ENCODE measurements at regions not wholly inside any gene's neighbourhood (a gene's known extent, or its start where the extent isn't known, plus 50 kb on each side); places are given as distances from the start of the nearest gene placed in this dataset.

DNA sequence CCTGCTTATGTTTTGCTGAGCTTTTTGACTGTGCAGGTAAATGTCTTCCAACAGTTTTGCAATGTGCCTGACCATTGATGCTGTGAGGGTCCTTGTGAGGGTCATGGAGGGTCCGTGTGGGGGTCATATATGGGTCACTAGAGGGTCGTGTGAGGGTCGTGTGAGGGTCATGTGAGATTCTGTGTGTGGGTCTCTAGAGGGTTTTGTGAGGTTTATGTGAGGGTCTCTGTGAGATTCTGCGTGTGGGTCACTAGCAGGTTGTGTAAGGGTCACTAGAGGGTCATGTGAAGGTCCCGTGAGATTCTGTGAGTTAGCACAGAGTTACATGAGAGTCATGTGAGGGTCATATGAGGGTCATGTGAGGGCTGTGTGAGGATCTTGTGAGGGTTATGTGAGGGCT is 263.9 kb upstream of the B3GAT1 start:
- TF ChIP-seq, protein P1, sequence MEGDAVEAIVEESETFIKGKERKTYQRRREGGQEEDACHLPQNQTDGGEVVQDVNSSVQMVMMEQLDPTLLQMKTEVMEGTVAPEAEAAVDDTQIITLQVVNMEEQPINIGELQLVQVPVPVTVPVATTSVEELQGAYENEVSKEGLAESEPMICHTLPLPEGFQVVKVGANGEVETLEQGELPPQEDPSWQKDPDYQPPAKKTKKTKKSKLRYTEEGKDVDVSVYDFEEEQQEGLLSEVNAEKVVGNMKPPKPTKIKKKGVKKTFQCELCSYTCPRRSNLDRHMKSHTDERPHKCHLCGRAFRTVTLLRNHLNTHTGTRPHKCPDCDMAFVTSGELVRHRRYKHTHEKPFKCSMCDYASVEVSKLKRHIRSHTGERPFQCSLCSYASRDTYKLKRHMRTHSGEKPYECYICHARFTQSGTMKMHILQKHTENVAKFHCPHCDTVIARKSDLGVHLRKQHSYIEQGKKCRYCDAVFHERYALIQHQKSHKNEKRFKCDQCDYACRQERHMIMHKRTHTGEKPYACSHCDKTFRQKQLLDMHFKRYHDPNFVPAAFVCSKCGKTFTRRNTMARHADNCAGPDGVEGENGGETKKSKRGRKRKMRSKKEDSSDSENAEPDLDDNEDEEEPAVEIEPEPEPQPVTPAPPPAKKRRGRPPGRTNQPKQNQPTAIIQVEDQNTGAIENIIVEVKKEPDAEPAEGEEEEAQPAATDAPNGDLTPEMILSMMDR (conservative IDR thresholded peaks at IDR 0.05; ENCODE audit: low read length): no peak
- TF ChIP-seq EZH2phosphoT487 (IDR thresholded peaks at IDR 0.05; ENCODE audit: borderline replicate concordance): no peak
- H4K20me1 ChIP-seq (ENCODE audit: insufficient read depth, low read length, poor library complexity, severe bottlenecking): no peaks in the 10 kb centered on the region
- peaks cover 15% of the 10 kb centered on the region; the same call in 1 of the 2 replicates for H3K9me3 ChIP-seq (ENCODE audit: insufficient read depth, low read depth, low read length)

GRCh38 chr11:134674974-134675373 is 262.9 kb upstream of the B3GAT1 start:
- H3K79me2 ChIP-seq (ENCODE audit: insufficient read depth, low read length): no peaks in the 10 kb centered on the region
- no peak overlapping the region for H3K4me3 ChIP-seq (ENCODE audit: low read length, poor library complexity, severe bottlenecking)
- H4K20me1 ChIP-seq (ENCODE audit: insufficient read depth, low read length, poor library complexity, severe bottlenecking): no peaks in the 10 kb centered on the region
- H3F3A ChIP-seq (ENCODE audit: low read depth): no peaks in the 10 kb centered on the region
- no peak overlapping the region for H2AFZ ChIP-seq (ENCODE audit: low read length)
- H3K9ac ChIP-seq (ENCODE audit: low read depth, low read length, poor library complexity, severe bottlenecking): no peak overlapping the region
- H3K9me3 ChIP-seq (ENCODE audit: insufficient read depth, low read depth, low read length): peaks cover 10% of the 10 kb centered on the region; the same call in 1 of the 2 replicates
- H3K36me3 ChIP-seq (ENCODE audit: insufficient read depth, low read length): no peaks in the 10 kb centered on the region
- no peaks in the 10 kb centered on the region for H3K4me1 ChIP-seq (ENCODE audit: insufficient read depth, low read length, poor library complexity, severe bottlenecking)
- no peak overlapping the region for H3K4me2 ChIP-seq (ENCODE audit: low read depth, low read length, poor library complexity, severe bottlenecking)
- H3K9me2 ChIP-seq (replicated peaks; ENCODE audit: low read depth, low read length): no peaks in the 10 kb centered on the region
- TF ChIP-seq, protein P1 (conservative IDR thresholded peaks at IDR 0.05; ENCODE audit: low read length): no peak
- no peak for TF ChIP-seq EZH2phosphoT487 (IDR thresholded peaks at IDR 0.05; ENCODE audit: borderline replicate concordance)
- no peaks in the 10 kb centered on the region for H3K27me3 ChIP-seq (ENCODE audit: insufficient read depth, low read length, poor library complexity, severe bottlenecking)

More for the DNA sequence above, 263.9 kb upstream of the B3GAT1 start:
- Histone ChIP-seq H3K4me1 (ENCODE audit: insufficient read depth, low read length, poor library complexity, severe bottlenecking) (no peaks in the 10 kb centered on the region), H3K79me2 (ENCODE audit: insufficient read depth, low read length) (no peaks in the 10 kb centered on the region), H2AFZ (ENCODE audit: low read length) (no peak overlapping the region), H3K4me2 (ENCODE audit: low read depth, low read length, poor library complexity, severe bottlenecking) (no peak overlapping the region), H3K9me2 (replicated peaks; ENCODE audit: low read depth, low read length) (no peaks in the 10 kb centered on the region), H3K4me3 (ENCODE audit: low read length, poor library complexity, severe bottlenecking) (no peak overlapping the region), H3K27me3 (ENCODE audit: insufficient read depth, low read length, poor library complexity, severe bottlenecking) (no peaks in the 10 kb centered on the region), H3K9ac (ENCODE audit: low read depth, low read length, poor library complexity, severe bottlenecking) (no peak overlapping the region), H3K36me3 (ENCODE audit: insufficient read depth, low read length) (no peaks in the 10 kb centered on the region), H3F3A (ENCODE audit: low read depth) (no peaks in the 10 kb centered on the region)

GRCh38 chr11:134670961-134671370 is 258.9 kb upstream of the B3GAT1 start:
- Histone ChIP-seq H3K9me2 (replicated peaks; ENCODE audit: low read depth, low read length) (no peaks in the 10 kb centered on the region), H3K4me1 (ENCODE audit: insufficient read depth, low read length, poor library complexity, severe bottlenecking) (no peaks in the 10 kb centered on the region), H3F3A (ENCODE audit: low read depth) (no peaks in the 10 kb centered on the region), H3K4me2 (ENCODE audit: low read depth, low read length, poor library complexity, severe bottlenecking) (no peak overlapping the region), H3K4me3 (ENCODE audit: low read length, poor library complexity, severe bottlenecking) (no peak overlapping the region), H4K20me1 (ENCODE audit: insufficient read depth, low read length, poor library complexity, severe bottlenecking) (no peaks in the 10 kb centered on the region), H2AFZ (ENCODE audit: low read length) (no peak overlapping the region), H3K36me3 (ENCODE audit: insufficient read depth, low read length) (no peaks in the 10 kb centered on the region), H3K79me2 (ENCODE audit: insufficient read depth, low read length) (no peaks in the 10 kb centered on the region), H3K9me3 (ENCODE audit: insufficient read depth, low read depth, low read length) (peaks cover 14% of the 10 kb centered on the region; the same call in 1 of the 2 replicates), H3K27me3 (ENCODE audit: insufficient read depth, low read length, poor library complexity, severe bottlenecking) (no peaks in the 10 kb centered on the region), H3K9ac (ENCODE audit: low read depth, low read length, poor library complexity, severe bottlenecking) (no peak overlapping the region)
- TF ChIP-seq, protein P1 (conservative IDR thresholded peaks at IDR 0.05; ENCODE audit: low read length): no peak
- no peak for TF ChIP-seq EZH2phosphoT487 (IDR thresholded peaks at IDR 0.05; ENCODE audit: borderline replicate concordance)

All from Loucy (cell line).